HG03135 (cell line): ENCODE measurements at regions not wholly inside any gene's neighbourhood (a gene's known extent, or its start where the extent isn't known, plus 50 kb on each side); places are given as distances from the start of the nearest gene placed in this dataset.

Experiments
- ATAC-seq: cut with Tn5 transposase; IDR thresholded peaks from one replicate; pipeline ENCODE4 v1.9.1; 2021; ENCODE audit warnings: mild to moderate bottlenecking, moderate library complexity; ENCODE audit not compliant: unreplicated experiment

- no peak for ATAC-seq
Observed at GRCh38 chr1:98385652-98386051, 275.9 kb upstream of the SNX7 start.

- no peak for ATAC-seq
Observed at GRCh38 chr1:98384461-98385141, 276.9 kb upstream of the SNX7 start.

- no peak for ATAC-seq
Observed at GRCh38 chr1:98382986-98383740, 278.4 kb upstream of the SNX7 start.

GRCh38 chr1:98382586-98382985 is 278.9 kb upstream of the SNX7 start:
- no peak for ATAC-seq

- ATAC-seq: no peak
Observed at GRCh38 chr1:98374098-98374497, 287.4 kb upstream of the SNX7 start.

- no peak for ATAC-seq
Observed at GRCh38 chr1:98373056-98373455, 288.5 kb upstream of the SNX7 start.

- no peak for ATAC-seq
Observed at GRCh38 chr1:98371764-98372163, 289.8 kb upstream of the SNX7 start.

GRCh38 chr1:98369463-98369862 is 292.1 kb upstream of the SNX7 start:
- no peak for ATAC-seq

- no peak for ATAC-seq
Observed at GRCh38 chr1:98368995-98369394, 292.5 kb upstream of the SNX7 start.

GRCh38 chr1:98367426-98367825 is 294.1 kb upstream of the SNX7 start:
- ATAC-seq: no peak

GRCh38 chr1:98366343-98366742 is 295.2 kb upstream of the SNX7 start:
- no peak for ATAC-seq

GRCh38 chr1:98364544-98364943 is 297.0 kb upstream of the SNX7 start:
- no peak for ATAC-seq

- no peak for ATAC-seq
Observed at GRCh38 chr1:98360864-98361263, 300.7 kb upstream of the SNX7 start.

GRCh38 chr1:98355656-98356383 is 305.7 kb upstream of the SNX7 start:
- ATAC-seq: no peak

GRCh38 chr1:98352378-98352777 is 309.1 kb upstream of the SNX7 start:
- ATAC-seq: no peak

- no peak for ATAC-seq
Observed at GRCh38 chr1:98351561-98351960, 310.0 kb upstream of the SNX7 start.

GRCh38 chr1:98345417-98345816 is 316.1 kb upstream of the SNX7 start:
- no peak for ATAC-seq

GRCh38 chr1:98344731-98345130 is 316.8 kb upstream of the SNX7 start:
- ATAC-seq: no peak

- ATAC-seq: no peak
Observed at GRCh38 chr1:98342566-98342965, 319.0 kb upstream of the SNX7 start.

GRCh38 chr1:98340511-98340910 is 321.0 kb upstream of the SNX7 start:
- ATAC-seq: no peak

GRCh38 chr1:98336472-98337083 is 324.9 kb upstream of the SNX7 start:
- ATAC-seq: no peak
